ENCODE measurements at regions not wholly inside any gene's neighbourhood (a gene's known extent, or its start where the extent isn't known, plus 50 kb on each side); places are given as distances from the start of the nearest gene placed in this dataset.

DNA sequence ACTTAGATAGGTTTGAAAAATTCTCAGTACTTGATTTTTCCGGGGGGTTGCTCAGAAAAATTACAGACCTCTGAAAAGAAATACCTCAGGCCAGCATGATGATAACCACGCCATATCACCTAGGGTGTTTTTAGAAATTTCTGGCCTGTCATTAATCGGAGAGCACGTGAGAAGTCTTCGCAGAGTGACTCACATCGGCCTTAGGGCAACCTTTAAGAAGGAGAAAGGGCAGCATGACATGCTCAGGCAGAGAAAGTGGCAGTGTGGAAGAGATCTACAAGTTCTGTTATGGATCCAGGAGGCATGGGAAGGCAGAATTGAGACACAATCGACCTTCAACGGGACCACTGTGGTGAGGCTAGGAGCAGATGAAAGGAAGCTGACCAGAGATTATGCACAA lies 506.3 kb downstream of the LMO4 start:
- TF ChIP-seq, protein P1, sequence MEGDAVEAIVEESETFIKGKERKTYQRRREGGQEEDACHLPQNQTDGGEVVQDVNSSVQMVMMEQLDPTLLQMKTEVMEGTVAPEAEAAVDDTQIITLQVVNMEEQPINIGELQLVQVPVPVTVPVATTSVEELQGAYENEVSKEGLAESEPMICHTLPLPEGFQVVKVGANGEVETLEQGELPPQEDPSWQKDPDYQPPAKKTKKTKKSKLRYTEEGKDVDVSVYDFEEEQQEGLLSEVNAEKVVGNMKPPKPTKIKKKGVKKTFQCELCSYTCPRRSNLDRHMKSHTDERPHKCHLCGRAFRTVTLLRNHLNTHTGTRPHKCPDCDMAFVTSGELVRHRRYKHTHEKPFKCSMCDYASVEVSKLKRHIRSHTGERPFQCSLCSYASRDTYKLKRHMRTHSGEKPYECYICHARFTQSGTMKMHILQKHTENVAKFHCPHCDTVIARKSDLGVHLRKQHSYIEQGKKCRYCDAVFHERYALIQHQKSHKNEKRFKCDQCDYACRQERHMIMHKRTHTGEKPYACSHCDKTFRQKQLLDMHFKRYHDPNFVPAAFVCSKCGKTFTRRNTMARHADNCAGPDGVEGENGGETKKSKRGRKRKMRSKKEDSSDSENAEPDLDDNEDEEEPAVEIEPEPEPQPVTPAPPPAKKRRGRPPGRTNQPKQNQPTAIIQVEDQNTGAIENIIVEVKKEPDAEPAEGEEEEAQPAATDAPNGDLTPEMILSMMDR (conservative IDR thresholded peaks at IDR 0.05 in 1 of 2, IDR thresholded peaks at IDR 0.05 in 1 of 2; ENCODE audit: low read depth in 1 of 2, low read length in 2 of 2): no peak
- TF ChIP-seq EZH2 (IDR thresholded peaks at IDR 0.05; ENCODE audit: low read length, missing control alignments): no peak

All from fibroblast of lung (primary cell).